GM06990 (cell line): ENCODE measurements at regions not wholly inside any gene's neighbourhood (a gene's known extent, or its start where the extent isn't known, plus 50 kb on each side); places are given as distances from the start of the nearest gene placed in this dataset.

Experiments used
- DNase-seq: peaks from one replicate; pipeline ENCODE4 v3.0.0-alpha.2; 2011; ENCODE audit not compliant: insufficient read length; ENCODE audit errors: extremely low read depth
- H3K27me3 ChIP-seq: replicated peaks from 2 replicates; pipeline ENCODE4 v1.6.0; 2011; ENCODE audit warnings: low read length; ENCODE audit not compliant: control insufficient read depth, insufficient read depth
- H3K36me3 ChIP-seq: 2 replicates; pipeline ENCODE4 v1.5.1; 2011; ENCODE audit warnings: low read length; ENCODE audit not compliant: control insufficient read depth, insufficient read depth
- H3K4me3 ChIP-seq: replicated peaks from 2 replicates; pipeline ENCODE4 v1.5.1; 2011; ENCODE audit warnings: low read depth, mild to moderate bottlenecking, control low read depth, low read length
- CTCF ChIP-seq: IDR thresholded peaks from 2 replicates; pipeline ENCODE4 v1.5.1; 2011; ENCODE audit warnings: low read length, control low read depth, mild to moderate bottlenecking, inconsistent platforms; ENCODE audit not compliant: insufficient read depth, poor library complexity, severe bottlenecking

GRCh38 chr13:72025836-72026235 lies 158.8 kb upstream of the DACH1 start:
- no peak for TF ChIP-seq CTCF
- H3K36me3 ChIP-seq: no peaks in the 10 kb centered on the region
- H3K27me3 ChIP-seq: no peaks in the 10 kb centered on the region
- no peak for DNase-seq
- H3K4me3 ChIP-seq: no peak overlapping the region

- DNase-seq: no peak
- TF ChIP-seq CTCF: no peak
- H3K27me3 ChIP-seq: no peaks in the 10 kb centered on the region
- no peaks in the 10 kb centered on the region for H3K36me3 ChIP-seq
- no peak overlapping the region for H3K4me3 ChIP-seq
Observed at GRCh38 chr13:72023895-72024294, 156.9 kb upstream of the DACH1 start.

- TF ChIP-seq CTCF: no peak
- no peak for DNase-seq
- Histone ChIP-seq H3K36me3 (no peaks in the 10 kb centered on the region), H3K27me3 (no peaks in the 10 kb centered on the region), H3K4me3 (no peak overlapping the region)
Observed at GRCh38 chr13:72005455-72005854, 138.5 kb upstream of the DACH1 start.

- no peak for TF ChIP-seq CTCF
- no peak for DNase-seq
- Histone ChIP-seq H3K27me3 (no peaks in the 10 kb centered on the region), H3K4me3 (no peak overlapping the region), H3K36me3 (no peaks in the 10 kb centered on the region)
Observed at GRCh38 chr13:72004784-72005374, 137.9 kb upstream of the DACH1 start.

GRCh38 chr13:72004246-72004645 lies 137.2 kb upstream of the DACH1 start:
- DNase-seq: no peak

More at GRCh38 chr13:72004246-72004645, 137.2 kb upstream of the DACH1 start:
- Histone ChIP-seq H3K36me3 (no peaks in the 10 kb centered on the region), H3K27me3 (no peaks in the 10 kb centered on the region), H3K4me3 (no peak overlapping the region)
- no peak for TF ChIP-seq CTCF
